AG09319 (cell line): ENCODE measurements at regions not wholly inside any gene's neighbourhood (a gene's known extent, or its start where the extent isn't known, plus 50 kb on each side); places are given as distances from the start of the nearest gene placed in this dataset.

ENCODE experiments used
- DNase-seq: peaks from one replicate; pipeline ENCODE4 v3.0.0-alpha.2; 2010; ENCODE audit warnings: low read depth; ENCODE audit errors: extremely low read depth
- TF ChIP-seq, protein P1 (sequence below): IDR thresholded peaks from 2 replicates; pipeline ENCODE4 v1.5.1; 2011; ENCODE audit warnings: low read depth, mild to moderate bottlenecking, inconsistent platforms, low read length, moderate library complexity

DNA sequence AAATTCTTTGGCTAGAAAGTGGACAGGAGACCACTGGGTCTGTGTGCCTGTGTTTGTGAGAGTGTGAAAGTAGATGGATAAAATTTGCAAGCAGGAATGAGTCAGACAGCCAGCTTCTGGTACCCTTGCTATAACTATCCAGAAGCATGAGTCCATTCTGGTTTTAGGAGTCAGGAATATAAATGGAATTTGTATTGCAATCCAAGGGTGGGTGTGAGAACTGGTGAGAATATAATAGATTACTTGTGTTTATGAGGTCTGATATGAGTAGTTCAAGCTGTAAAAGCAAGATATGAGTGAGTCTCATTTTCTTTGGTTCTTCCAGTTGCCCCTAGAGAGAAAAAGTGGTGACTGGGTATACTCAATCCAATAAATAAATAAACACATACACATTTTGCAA lies 212.7 kb upstream of the TAPT1 start:
- no peak for DNase-seq
- TF ChIP-seq, protein P1, sequence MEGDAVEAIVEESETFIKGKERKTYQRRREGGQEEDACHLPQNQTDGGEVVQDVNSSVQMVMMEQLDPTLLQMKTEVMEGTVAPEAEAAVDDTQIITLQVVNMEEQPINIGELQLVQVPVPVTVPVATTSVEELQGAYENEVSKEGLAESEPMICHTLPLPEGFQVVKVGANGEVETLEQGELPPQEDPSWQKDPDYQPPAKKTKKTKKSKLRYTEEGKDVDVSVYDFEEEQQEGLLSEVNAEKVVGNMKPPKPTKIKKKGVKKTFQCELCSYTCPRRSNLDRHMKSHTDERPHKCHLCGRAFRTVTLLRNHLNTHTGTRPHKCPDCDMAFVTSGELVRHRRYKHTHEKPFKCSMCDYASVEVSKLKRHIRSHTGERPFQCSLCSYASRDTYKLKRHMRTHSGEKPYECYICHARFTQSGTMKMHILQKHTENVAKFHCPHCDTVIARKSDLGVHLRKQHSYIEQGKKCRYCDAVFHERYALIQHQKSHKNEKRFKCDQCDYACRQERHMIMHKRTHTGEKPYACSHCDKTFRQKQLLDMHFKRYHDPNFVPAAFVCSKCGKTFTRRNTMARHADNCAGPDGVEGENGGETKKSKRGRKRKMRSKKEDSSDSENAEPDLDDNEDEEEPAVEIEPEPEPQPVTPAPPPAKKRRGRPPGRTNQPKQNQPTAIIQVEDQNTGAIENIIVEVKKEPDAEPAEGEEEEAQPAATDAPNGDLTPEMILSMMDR, result no peak

DNA sequence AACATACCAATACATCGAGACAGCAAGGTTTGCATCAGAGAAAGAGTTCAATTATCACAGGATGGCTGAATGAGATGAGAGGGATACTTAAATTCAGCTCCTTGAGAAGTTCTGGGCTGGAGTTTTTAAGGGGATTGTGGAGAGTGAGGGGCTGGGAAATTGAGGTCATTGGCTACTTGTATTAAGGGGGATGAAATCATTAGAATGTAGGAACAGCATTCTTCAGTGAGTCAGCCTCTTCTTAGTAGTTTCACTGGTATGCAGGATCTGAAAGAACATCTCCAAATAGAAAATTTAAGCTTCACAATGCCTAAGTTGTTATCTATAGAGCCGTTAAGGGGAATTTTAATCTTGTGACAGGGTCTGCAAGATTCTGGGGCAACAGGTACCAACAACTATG lies 211.6 kb upstream of the TAPT1 start:
- DNase-seq, result no peak
- TF ChIP-seq, protein P1, result no peak

DNA sequence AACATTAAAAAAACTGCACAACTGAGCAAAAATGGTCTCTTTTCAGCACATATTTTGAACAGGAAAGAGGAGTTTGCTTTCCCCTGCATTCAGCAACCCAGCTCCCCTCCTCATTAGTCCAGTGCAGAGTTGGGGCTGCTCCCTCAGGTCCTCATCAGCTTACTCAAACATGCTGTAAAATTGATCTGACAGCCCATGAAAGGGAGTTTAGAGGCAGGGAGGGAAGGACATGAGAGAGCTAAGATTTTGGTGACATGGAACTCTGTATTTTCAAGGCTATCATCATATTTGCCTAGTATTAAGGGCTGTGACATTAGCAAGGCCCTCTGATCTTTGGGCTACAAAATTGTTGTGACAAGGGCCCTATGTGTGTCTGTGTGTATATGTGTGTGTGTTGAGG lies 205.6 kb upstream of the TAPT1 start:
- TF ChIP-seq, protein P1, result no peak
- DNase-seq, result no peak

DNA sequence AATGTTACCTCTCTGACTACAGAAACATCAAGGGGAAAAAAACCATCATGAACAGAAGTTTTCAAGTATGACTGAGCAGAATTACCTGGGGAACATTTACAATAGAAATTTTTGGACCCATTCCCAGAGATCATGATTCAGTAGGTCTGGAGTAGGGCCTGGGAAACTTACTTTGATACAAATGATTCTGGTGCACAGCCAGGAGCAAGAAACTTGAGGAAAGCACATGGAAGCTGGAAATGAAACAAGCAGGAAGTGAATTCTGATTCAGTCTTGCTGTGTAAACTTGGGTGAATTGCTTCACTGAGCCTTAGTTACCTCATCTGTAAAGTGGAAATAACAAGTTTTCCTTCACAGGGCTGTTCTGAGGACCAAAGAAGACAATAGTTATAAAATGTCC lies 192.5 kb upstream of the TAPT1 start:
- no peak for DNase-seq
- TF ChIP-seq, protein P1, result no peak

DNA sequence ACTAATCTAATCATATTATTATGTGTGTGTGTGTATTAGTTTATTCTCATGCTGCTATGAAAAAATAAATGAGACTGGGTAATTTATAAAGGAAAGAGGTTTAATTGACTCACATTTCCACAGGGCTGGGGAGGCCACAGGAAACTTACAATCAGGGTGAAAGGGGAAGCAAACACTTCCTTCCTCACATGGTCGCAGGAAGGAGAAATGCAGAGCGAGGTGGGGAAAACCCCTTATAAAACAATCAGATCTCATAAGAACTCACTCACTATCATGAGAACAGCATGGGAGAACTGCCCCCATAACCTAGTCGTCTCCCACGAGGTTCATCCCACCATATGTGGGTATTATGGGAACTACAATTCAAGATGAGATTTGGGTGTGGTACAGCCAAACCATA lies 190.9 kb upstream of the TAPT1 start:
- DNase-seq, result no peak
- TF ChIP-seq, protein P1, result no peak

DNA sequence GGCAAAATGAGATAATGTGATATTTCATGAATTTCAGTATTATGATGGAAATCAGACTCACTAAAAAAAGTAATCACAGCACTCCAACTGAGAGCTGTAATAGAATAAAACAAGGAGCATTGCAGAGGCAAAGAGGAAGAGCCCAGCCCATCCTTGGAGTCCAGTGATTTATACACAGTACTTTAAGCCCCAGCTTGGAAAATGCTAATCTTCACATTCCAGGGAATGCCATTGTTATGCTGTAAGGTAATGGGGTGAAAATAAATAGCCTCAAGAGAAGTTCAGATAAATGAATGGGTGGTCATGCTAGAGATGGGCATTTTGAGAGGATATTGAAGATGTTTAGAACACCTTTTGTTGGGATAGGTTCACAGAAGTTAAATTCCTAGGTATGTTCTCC lies 190.3 kb upstream of the TAPT1 start:
- TF ChIP-seq, protein P1, result no peak
- no peak for DNase-seq

DNA sequence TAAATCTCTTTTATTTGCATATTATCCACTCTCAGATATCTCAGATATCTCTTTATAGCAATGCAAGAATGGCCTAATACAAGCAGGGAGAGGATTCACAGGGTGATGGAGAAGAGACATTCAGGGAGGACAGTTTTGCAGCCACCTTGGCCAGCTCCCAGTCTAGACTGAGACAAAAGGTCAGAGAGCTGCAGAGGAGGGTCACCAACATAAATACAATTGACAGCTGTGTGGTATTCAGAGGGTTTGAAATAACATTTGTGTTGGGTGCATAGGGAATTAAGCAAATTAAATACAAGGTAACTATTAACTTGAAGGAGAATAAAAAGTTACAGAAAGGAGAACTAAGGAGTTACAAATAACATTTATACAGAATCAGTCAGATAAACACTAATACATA lies 189.5 kb upstream of the TAPT1 start:
- DNase-seq, result no peak
- TF ChIP-seq, protein P1, result no peak
